HG02623 (cell line): ENCODE measurements at regions not wholly inside any gene's neighbourhood (a gene's known extent, or its start where the extent isn't known, plus 50 kb on each side); places are given as distances from the start of the nearest gene placed in this dataset.
"Not testable (repeated sequence)": the region's sequence is repeated elsewhere in the genome, so short reads cannot be mapped to it uniquely, and the experiment has no call there.

Experiments
- ATAC-seq: cut with Tn5 transposase; IDR thresholded peaks from one replicate; pipeline ENCODE4 v1.9.1; 2021; ENCODE audit warnings: moderate library complexity; ENCODE audit not compliant: unreplicated experiment

- no peak for ATAC-seq
Measured at GRCh38 chr19:28074773-28075172, 1138.2 kb downstream of the UQCRFS1 start.

- no peak for ATAC-seq
Measured at GRCh38 chr19:28067882-28068281, 1145.1 kb downstream of the UQCRFS1 start.

GRCh38 chr19:28066988-28067387, 1146.0 kb downstream of the UQCRFS1 start:
- ATAC-seq: no peak

GRCh38 chr19:28066161-28066560, 1146.8 kb downstream of the UQCRFS1 start:
- no peak for ATAC-seq

- no peak for ATAC-seq
Measured at GRCh38 chr19:28065026-28065425, 1147.9 kb downstream of the UQCRFS1 start.

GRCh38 chr19:28063702-28064101, 1149.2 kb downstream of the UQCRFS1 start:
- no peak for ATAC-seq

- no peak for ATAC-seq
Measured at GRCh38 chr19:28061111-28061510, 1151.8 kb downstream of the UQCRFS1 start.

GRCh38 chr19:28057026-28057425, 1155.9 kb downstream of the UQCRFS1 start:
- not testable (repeated sequence) for ATAC-seq

GRCh38 chr19:28051047-28051446, 1161.9 kb downstream of the UQCRFS1 start:
- ATAC-seq: no peak

GRCh38 chr19:28049875-28050274, 1163.1 kb downstream of the UQCRFS1 start:
- no peak for ATAC-seq

- ATAC-seq: no peak
Measured at GRCh38 chr19:28046932-28047331, 1166.0 kb downstream of the UQCRFS1 start.

GRCh38 chr19:28045621-28046020, 1167.3 kb downstream of the UQCRFS1 start:
- no peak for ATAC-seq

- no peak for ATAC-seq
Measured at GRCh38 chr19:28044477-28044876, 1168.5 kb downstream of the UQCRFS1 start.

GRCh38 chr19:28042516-28042915, 1170.4 kb downstream of the UQCRFS1 start:
- no peak for ATAC-seq

- ATAC-seq: no peak
Measured at GRCh38 chr19:28039677-28040381, 1173.1 kb downstream of the UQCRFS1 start.

- no peak for ATAC-seq
Measured at GRCh38 chr19:28037186-28037585, 1175.8 kb downstream of the UQCRFS1 start.

GRCh38 chr19:28036486-28036885, 1176.5 kb downstream of the UQCRFS1 start:
- no peak for ATAC-seq

GRCh38 chr19:28034936-28035335, 1178.0 kb downstream of the UQCRFS1 start:
- no peak for ATAC-seq

- ATAC-seq: no peak
Measured at GRCh38 chr19:28028881-28029444, 1184.0 kb downstream of the UQCRFS1 start.

- no peak for ATAC-seq
Measured at GRCh38 chr19:28027116-28027515, 1185.8 kb downstream of the UQCRFS1 start.

- no peak for ATAC-seq
Measured at GRCh38 chr19:28026636-28027035, 1186.3 kb downstream of the UQCRFS1 start.

- ATAC-seq: no peak
Measured at GRCh38 chr19:28024920-28025319, 1188.0 kb downstream of the UQCRFS1 start.

GRCh38 chr19:28023064-28023463, 1189.9 kb downstream of the UQCRFS1 start:
- ATAC-seq: no peak
